ENCODE measurements at regions not wholly inside any gene's neighbourhood (a gene's known extent, or its start where the extent isn't known, plus 50 kb on each side); places are given as distances from the start of the nearest gene placed in this dataset.

DNA sequence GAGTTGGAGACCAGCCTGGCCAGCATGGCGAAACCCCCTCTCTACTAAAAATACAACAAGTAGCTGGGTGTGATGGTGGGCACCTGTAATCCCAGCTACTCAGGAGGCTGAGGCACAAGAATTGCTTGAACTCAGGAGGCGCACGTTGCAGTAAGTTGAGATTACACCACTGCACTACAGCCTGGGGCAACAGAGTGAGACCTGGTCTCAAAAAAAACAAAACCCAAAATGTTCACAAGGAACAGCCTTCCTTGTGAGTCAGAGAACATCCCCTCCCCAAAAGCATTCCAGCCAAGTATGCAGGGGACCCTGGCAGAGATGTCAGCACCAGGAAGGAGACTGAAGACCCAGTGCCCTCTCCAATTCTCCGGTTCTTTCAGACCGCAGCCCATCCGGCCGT is 314.9 kb upstream of the TSHZ3 start:
- TF ChIP-seq, protein P1, sequence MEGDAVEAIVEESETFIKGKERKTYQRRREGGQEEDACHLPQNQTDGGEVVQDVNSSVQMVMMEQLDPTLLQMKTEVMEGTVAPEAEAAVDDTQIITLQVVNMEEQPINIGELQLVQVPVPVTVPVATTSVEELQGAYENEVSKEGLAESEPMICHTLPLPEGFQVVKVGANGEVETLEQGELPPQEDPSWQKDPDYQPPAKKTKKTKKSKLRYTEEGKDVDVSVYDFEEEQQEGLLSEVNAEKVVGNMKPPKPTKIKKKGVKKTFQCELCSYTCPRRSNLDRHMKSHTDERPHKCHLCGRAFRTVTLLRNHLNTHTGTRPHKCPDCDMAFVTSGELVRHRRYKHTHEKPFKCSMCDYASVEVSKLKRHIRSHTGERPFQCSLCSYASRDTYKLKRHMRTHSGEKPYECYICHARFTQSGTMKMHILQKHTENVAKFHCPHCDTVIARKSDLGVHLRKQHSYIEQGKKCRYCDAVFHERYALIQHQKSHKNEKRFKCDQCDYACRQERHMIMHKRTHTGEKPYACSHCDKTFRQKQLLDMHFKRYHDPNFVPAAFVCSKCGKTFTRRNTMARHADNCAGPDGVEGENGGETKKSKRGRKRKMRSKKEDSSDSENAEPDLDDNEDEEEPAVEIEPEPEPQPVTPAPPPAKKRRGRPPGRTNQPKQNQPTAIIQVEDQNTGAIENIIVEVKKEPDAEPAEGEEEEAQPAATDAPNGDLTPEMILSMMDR (IDR thresholded peaks at IDR 0.05; ENCODE audit: insufficient read depth, low read length), result no peak
- TF ChIP-seq, protein P2, sequence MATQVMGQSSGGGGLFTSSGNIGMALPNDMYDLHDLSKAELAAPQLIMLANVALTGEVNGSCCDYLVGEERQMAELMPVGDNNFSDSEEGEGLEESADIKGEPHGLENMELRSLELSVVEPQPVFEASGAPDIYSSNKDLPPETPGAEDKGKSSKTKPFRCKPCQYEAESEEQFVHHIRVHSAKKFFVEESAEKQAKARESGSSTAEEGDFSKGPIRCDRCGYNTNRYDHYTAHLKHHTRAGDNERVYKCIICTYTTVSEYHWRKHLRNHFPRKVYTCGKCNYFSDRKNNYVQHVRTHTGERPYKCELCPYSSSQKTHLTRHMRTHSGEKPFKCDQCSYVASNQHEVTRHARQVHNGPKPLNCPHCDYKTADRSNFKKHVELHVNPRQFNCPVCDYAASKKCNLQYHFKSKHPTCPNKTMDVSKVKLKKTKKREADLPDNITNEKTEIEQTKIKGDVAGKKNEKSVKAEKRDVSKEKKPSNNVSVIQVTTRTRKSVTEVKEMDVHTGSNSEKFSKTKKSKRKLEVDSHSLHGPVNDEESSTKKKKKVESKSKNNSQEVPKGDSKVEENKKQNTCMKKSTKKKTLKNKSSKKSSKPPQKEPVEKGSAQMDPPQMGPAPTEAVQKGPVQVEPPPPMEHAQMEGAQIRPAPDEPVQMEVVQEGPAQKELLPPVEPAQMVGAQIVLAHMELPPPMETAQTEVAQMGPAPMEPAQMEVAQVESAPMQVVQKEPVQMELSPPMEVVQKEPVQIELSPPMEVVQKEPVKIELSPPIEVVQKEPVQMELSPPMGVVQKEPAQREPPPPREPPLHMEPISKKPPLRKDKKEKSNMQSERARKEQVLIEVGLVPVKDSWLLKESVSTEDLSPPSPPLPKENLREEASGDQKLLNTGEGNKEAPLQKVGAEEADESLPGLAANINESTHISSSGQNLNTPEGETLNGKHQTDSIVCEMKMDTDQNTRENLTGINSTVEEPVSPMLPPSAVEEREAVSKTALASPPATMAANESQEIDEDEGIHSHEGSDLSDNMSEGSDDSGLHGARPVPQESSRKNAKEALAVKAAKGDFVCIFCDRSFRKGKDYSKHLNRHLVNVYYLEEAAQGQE (IDR thresholded peaks at IDR 0.05; ENCODE audit: insufficient replicate concordance, low read depth), result no peak
- TF ChIP-seq POLR2AphosphoS5 (IDR thresholded peaks at IDR 0.05; ENCODE audit: low read depth) (no peak), SPI1 (IDR thresholded peaks at IDR 0.05; ENCODE audit: borderline replicate concordance, low read depth) (no peak), GABPA (IDR thresholded peaks at IDR 0.05; ENCODE audit: low read depth) (no peak)

Data from HL-60 (cell line).